ENCODE measurements at regions not wholly inside any gene's neighbourhood (a gene's known extent, or its start where the extent isn't known, plus 50 kb on each side); places are given as distances from the start of the nearest gene placed in this dataset.

GRCh38 chr16:86228713-86229112 lies 281.6 kb upstream of the FOXF1 start:
- TF ChIP-seq CTCF (IDR thresholded peaks at IDR 0.05; ENCODE audit: low read depth, low read length, poor library complexity, severe bottlenecking) (no peak), EZH2phosphoT487 (IDR thresholded peaks at IDR 0.05; ENCODE audit: borderline replicate concordance, low read length) (no peak)

Data from DOHH2 (cell line).